GM19043 (cell line): ENCODE measurements at regions not wholly inside any gene's neighbourhood (a gene's known extent, or its start where the extent isn't known, plus 50 kb on each side); places are given as distances from the start of the nearest gene placed in this dataset.
"Not testable (repeated sequence)": the region's sequence is repeated elsewhere in the genome, so short reads cannot be mapped to it uniquely, and the experiment has no call there.

Source experiments
- ATAC-seq: cut with Tn5 transposase; IDR thresholded peaks from one replicate; pipeline ENCODE4 v1.9.1; 2021; ENCODE audit warnings: low read depth; ENCODE audit not compliant: unreplicated experiment

DNA sequence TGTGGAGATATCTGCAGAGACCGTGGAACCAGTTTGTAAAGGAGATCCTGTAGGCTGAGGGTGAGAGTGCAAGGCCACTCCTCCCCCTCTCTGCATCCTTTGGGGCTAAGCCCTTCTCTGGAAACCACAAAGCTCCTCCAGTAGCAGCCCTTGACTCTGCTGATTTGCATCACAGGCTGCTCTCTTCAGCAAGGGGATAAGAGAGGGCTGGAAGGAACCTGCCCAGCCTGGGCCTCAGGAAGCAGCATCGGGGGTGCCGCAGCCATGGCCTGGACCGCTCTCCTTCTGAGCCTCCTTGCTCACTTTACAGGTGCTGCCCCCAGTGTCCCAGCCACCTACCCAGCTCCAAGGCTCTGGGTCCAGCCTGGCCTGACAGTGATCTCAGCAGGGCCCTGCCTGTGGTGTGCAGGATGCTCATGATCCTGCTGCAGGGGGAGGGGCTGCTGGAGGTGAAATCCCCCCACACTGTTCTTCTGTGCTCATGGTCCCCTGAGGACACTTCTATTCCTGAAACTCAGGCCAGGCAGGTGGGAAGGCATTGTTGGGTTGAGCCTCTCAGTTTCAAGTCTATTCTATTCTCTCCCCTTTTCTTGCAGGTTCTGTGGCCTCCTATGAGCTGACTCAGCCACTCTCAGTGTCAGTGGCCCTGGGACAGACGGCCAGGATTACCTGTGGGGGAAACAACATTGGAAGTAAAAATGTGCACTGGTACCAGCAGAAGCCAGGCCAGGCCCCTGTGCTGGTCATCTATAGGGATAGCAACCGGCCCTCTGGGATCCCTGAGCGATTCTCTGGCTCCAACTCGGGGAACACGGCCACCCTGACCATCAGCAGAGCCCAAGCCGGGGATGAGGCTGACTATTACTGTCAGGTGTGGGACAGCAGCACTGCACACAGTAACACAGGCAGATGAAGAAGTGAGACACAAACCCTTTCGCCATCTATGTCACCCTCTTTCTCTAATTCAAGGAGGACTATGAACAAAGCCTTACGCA is 68.5 kb upstream of the IGLL5 start:
- peak; percentile 59 for ATAC-seq

DNA sequence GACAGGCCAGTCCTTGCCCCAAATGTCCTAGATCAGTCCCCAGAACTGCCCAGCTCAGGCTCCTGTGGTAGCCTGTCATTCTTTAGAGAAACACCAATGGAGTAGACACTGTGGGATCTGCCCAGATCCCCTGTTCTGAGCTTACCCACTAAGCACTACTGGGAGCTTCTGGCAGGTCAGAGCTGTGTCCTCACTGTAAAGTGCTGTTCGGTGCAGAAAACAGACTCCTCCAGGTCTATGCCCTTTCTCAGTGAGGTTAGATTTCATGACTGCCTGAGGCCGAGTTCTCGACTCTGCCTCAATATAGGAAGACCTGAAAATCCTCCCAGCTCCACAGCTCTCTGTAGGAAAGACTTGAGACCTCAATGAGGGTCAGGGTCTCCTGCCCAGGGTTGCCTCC is 67.5 kb upstream of the IGLL5 start:
- ATAC-seq = no peak

DNA sequence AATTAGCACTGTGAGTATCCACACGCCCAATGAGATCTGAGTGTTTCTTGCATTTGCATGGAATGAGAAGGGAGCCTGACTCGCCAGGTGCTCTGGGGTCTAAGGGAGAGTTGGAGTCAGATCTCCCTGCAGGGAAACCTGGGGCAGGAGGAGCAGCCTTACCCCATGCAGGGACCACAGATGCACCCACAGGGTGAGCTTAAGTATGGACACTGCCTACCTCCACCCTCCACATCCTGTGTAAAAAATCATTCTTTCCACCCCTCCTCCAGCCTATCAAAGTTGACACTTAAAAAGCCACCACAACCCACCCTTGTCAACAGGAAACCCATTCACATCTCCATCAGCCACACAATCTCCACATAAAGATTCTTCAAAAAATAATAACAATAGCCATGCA is 67.0 kb upstream of the IGLL5 start:
- no peak for ATAC-seq

GRCh38 chr22:22821340-22821739 is 66.3 kb upstream of the IGLL5 start:
- no peak for ATAC-seq

DNA sequence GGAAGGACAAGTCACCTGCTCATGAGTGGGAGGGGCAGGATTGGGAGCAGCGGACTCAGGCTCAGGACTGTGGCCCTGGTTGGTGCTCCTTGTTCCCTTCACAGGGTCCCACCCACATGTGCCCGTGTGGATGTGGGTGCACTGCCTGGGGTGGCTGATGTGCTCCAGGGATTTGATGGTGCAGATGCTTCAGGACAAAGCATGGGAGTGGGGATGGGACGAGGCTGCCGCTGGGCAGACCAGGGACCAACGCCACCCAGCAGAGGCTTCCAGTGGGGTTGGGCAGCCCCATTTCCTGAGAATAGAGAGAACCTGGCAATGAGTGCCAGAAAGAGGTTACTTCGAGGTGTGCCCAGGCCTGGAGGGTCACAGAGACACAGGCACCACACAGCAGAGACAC is 65.5 kb upstream of the IGLL5 start:
- no peak for ATAC-seq

GRCh38 chr22:22822553-22822952 is 65.1 kb upstream of the IGLL5 start:
- not testable (repeated sequence) for ATAC-seq

DNA sequence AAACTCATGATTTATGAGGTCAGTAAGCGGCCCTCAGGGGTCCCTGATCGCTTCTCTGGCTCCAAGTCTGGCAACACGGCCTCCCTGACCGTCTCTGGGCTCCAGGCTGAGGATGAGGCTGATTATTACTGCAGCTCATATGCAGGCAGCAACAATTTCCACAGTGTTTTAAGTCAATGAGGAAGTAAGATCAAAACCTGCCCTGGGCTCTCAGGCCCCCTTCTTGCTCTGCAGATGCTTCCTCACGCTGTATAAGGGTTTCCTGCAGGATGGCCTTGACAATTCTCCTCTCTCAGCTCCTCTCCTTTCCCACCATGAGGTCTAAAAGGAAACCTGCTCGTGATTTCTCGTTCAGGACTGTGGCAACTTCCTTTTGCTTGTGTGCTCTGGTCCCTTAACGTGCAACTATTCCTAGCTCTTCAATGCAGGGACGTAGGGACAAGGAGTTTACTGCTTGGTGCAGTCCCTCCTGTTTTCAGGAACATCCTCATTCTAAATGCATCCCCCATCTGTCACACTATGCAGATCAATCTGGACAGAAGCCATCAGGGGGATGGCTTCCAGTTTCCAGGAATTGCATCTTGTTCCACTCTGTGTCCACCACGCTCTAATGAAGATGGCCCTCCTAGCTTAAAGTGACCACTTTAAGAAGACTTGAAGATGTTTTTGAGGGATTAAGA is 64.3 kb upstream of the IGLL5 start:
- ATAC-seq = no peak

DNA sequence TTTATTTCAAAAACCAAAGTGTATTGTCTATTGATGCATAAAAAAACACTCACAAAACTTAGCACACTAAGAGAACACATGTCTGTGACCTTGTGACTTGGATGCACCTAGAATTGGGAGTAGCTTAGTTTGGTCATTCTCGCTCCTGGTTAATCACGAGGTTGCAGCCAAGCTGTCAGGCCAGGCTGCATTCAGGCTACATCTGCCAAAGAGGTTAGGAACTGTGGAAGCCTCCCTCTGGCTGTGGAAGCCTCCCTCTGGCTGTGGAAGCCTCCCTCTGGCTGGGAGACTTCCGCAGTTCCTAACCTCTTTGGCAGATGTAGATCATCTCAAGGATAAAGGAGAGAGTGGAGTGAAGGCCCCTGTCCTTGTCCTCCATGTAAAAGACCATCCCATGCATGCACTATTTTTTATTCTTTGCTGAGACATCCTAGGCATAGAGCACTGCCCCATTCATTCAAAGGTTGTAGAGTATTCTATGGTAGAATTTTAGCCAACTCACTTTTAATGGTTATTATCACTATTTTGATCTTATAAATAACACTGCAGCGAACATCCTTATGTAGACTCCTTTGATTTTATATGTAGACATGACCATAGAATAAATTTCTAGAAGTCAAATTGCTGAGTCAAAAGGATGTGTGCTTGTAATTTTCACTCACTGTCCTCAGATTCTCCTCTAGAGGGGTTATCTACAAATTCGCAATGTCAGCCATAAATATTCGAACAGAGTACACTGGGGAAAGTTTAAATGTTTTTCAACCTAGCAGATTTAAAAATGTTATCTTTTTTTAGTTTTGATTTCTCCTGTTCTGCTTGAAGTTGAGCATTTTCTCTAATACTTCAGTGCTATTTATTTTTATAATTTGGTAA is 63.0 kb upstream of the IGLL5 start:
- ATAC-seq = no peak

GRCh38 chr22:22825213-22825593 is 62.4 kb upstream of the IGLL5 start:
- ATAC-seq = no peak

GRCh38 chr22:22827187-22827939 is 60.3 kb upstream of the IGLL5 start:
- no peak for ATAC-seq

- no peak for ATAC-seq
These were observed 57.4 kb upstream of the IGLL5 start for GRCh38 chr22:22830193-22830592.

GRCh38 chr22:22830957-22831688 is 56.5 kb upstream of the IGLL5 start:
- ATAC-seq = no peak

DNA sequence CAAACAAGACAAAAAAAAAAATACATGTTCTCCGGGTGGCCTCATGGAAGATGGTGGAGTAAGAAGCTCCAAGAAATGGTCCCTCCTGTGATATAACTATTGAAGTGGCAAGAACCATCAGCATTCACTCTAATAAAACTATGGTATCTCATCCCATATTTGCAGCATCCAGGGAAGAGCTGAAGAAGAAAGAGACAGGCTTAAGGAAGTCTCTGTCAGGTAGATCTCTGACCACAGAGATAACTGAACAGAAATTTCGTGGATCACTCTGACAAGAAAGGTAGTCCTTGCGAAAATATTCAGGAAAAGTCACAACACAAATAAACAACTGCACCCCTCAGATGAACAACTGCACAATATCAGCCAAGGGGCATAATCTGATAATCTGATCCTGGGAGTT is 54.6 kb upstream of the IGLL5 start:
- ATAC-seq = no peak

GRCh38 chr22:22833488-22833887 is 54.1 kb upstream of the IGLL5 start:
- ATAC-seq = no peak

DNA sequence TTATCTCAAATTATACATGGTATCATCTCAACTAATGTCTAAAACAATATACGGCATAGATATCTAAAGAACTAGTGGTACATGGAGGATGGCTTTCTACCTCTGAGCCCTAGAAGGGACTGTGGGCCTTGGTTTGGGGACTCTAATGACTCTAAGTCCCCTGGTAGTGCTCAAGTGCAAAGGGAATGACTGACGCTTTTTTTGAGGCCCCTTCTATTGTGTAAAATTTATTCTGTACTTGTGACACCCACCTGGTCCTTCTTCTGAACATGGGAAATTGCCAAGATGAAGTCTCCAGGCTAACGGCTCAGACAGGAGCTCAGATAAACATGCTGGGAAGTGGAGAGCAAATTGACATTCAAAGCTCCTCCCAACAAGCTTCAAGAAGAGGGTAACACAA is 53.4 kb upstream of the IGLL5 start:
- no peak for ATAC-seq

- ATAC-seq = no peak
These were observed 52.8 kb upstream of the IGLL5 start for GRCh38 chr22:22834783-22835182.

DNA sequence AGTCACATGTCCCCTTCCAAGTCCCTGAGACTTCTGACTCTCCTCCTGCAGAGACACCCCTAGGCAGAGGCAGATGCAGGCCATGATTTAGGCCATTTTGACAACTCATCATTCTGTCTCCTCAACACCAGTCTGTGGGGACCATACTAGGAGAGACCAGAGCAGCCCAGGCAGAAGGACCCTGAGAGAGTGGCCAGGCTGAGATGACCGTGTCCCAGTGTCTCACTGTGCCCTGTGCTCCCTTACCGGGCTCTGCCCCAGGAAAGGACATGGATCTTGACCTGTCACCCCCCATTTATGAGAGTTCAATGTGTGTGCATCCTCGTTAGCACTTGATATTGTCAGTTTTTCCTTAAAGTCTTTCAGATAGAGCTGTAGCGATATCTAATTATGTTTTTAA is 52.4 kb upstream of the IGLL5 start:
- ATAC-seq = no peak

DNA sequence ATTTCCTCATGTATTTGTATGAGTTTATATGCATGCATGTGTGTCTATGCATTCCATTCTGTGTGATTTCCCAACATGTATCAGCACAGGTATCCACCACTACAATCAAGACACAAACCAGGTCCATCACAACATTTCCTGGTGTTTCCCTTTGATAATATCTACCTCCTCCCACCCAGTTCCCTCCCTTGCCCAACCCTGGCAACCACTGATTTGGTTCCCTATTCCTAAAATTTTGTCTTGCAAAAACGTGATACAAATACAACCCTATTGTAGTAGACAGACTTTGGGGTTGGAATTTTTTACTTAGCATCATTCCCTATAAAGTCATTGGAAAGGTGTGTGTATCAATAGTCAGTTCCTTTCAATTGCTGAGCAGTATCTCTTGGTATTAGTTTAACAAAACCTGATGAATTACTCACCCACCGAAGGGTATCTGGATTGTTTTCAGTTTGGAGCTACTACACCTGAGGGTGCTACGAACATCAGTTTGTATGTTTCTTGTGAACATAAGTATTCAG is 51.8 kb upstream of the IGLL5 start:
- ATAC-seq = no peak

GRCh38 chr22:22836635-22837034 is 51.0 kb upstream of the IGLL5 start:
- ATAC-seq = no peak
